Left renal cortex interstitium (tissue), 4 donors: ENCODE measurements at regions not wholly inside any gene's neighbourhood (a gene's known extent, or its start where the extent isn't known, plus 50 kb on each side); places are given as distances from the start of the nearest gene placed in this dataset.
A peak's percentile ranks its signal among the peaks of the same experiment; 100 is the strongest.

Experiments
- DNase-seq, 4 donors: peaks; one replicate each; pipeline ENCODE4 v3.0.0-alpha.2; 2013; ENCODE audit warnings: low read depth in 4 of 4, low spot score in 2 of 4, missing footprints in 1 of 4

GRCh38 chr7:17678896-17679295 is 261.4 kb downstream of the SNX13 start:
- no peak for DNase-seq

- DNase-seq, result no peak
Measured at GRCh38 chr7:17679458-17679857, 260.8 kb downstream of the SNX13 start.

GRCh38 chr7:17680026-17680425 is 260.3 kb downstream of the SNX13 start:
- DNase-seq, result no peak

GRCh38 chr7:17680943-17681351 is 259.3 kb downstream of the SNX13 start:
- peak in 1 of 4 donors; percentile 28 for DNase-seq

GRCh38 chr7:17681965-17682364 is 258.3 kb downstream of the SNX13 start:
- DNase-seq, result no peak

GRCh38 chr7:17682586-17682985 is 257.7 kb downstream of the SNX13 start:
- DNase-seq, result no peak

- DNase-seq, result no peak
Measured at GRCh38 chr7:17685141-17685540, 255.2 kb downstream of the SNX13 start.

GRCh38 chr7:17687361-17687760 is 252.9 kb downstream of the SNX13 start:
- DNase-seq, result no peak

- no peak for DNase-seq
Measured at GRCh38 chr7:17689361-17689902, 250.9 kb downstream of the SNX13 start.

- no peak for DNase-seq
Measured at GRCh38 chr7:17690030-17690429, 250.3 kb downstream of the SNX13 start.

GRCh38 chr7:17696422-17696821 is 243.9 kb downstream of the SNX13 start:
- DNase-seq, result no peak

GRCh38 chr7:17697128-17697881 is 243.0 kb downstream of the SNX13 start:
- DNase-seq, result no peak

- no peak for DNase-seq
Measured at GRCh38 chr7:17699696-17700095, 240.6 kb downstream of the SNX13 start.

GRCh38 chr7:17700138-17700537 is 240.2 kb downstream of the SNX13 start:
- no peak for DNase-seq

GRCh38 chr7:17706275-17706674 is 234.0 kb downstream of the SNX13 start:
- no peak for DNase-seq

- DNase-seq, result peak in 2 of 4 donors; percentile 37 to 56
Measured at GRCh38 chr7:17706734-17707133, 233.6 kb downstream of the SNX13 start.

- no peak for DNase-seq
Measured at GRCh38 chr7:17709127-17709526, 231.2 kb downstream of the SNX13 start.

GRCh38 chr7:17709599-17709998 is 230.7 kb downstream of the SNX13 start:
- DNase-seq, result no peak

GRCh38 chr7:17710312-17710711 is 230.0 kb downstream of the SNX13 start:
- DNase-seq, result no peak

- DNase-seq, result no peak
Measured at GRCh38 chr7:17713584-17713983, 226.7 kb downstream of the SNX13 start.

GRCh38 chr7:17716816-17717215 is 223.5 kb downstream of the SNX13 start:
- DNase-seq, result no peak

GRCh38 chr7:17719998-17720397 is 220.3 kb downstream of the SNX13 start:
- DNase-seq, result no peak
